K562 (cell line): ENCODE measurements at regions not wholly inside any gene's neighbourhood (a gene's known extent, or its start where the extent isn't known, plus 50 kb on each side); places are given as distances from the start of the nearest gene placed in this dataset.

ENCODE experiments used
- CC2D1A ChIP-seq: fragments of 450-650 bp; IDR thresholded peaks from 2 replicates; pipeline ENCODE4 v1.6.1; 2017; ENCODE audit warnings: mild to moderate bottlenecking
- CTCF ChIP-seq, 3 experiments: IDR thresholded peaks in 2 of 3; conservative IDR thresholded peaks in 1 of 3; 2 replicates each; pipeline ENCODE4 v1.5.1; 2011 to 2012; ENCODE audit warnings: low read length in 3 of 3, mild to moderate bottlenecking in 3 of 3, control low read depth in 2 of 3, improper control_type of control experiment in 1 of 3, inconsistent platforms in 1 of 3, low read depth in 1 of 3, mixed read lengths in 1 of 3, moderate library complexity in 1 of 3; ENCODE audit not compliant: insufficient read depth in 2 of 3
- GATAD2A ChIP-seq: fragments of 450-650 bp; IDR thresholded peaks from 2 replicates; pipeline ENCODE4 v1.6.1; 2017
- POLR2A ChIP-seq: fragments of 450-650 bp; conservative IDR thresholded peaks from 2 replicates; pipeline ENCODE4 v1.6.1; 2016
- SMC3 ChIP-seq: conservative IDR thresholded peaks from 2 replicates; pipeline ENCODE4 v1.6.1; 2011; ENCODE audit warnings: low read depth, low read length, improper control_type of control experiment; ENCODE audit not compliant: insufficient read depth
- SRF ChIP-seq, 2 experiments: fragments of 250-450, 450-650 bp in 1 of 2; sonication (Bioruptor Pico) in 1 of 2; sonication (generic) in 1 of 2; formaldehyde crosslinking; IDR thresholded peaks; 2 replicates each; pipeline versions ENCODE4 v1.5.0 to v1.5.1; 2020 to 2022; ENCODE audit warnings: mild to moderate bottlenecking in 1 of 2, missing genetic modification reagents in 1 of 2
- TAF1 ChIP-seq: IDR thresholded peaks from 2 replicates; pipeline ENCODE4 v1.6.1; 2011; ENCODE audit warnings: mild to moderate bottlenecking, low read length, moderate library complexity; ENCODE audit not compliant: insufficient read depth, control insufficient read depth, severe bottlenecking; ENCODE audit errors: extremely low read depth
- ZFX ChIP-seq: sonication (generic); formaldehyde crosslinking; IDR thresholded peaks from 2 replicates; pipeline ENCODE4 v1.8.0; 2022; ENCODE audit warnings: mild to moderate bottlenecking, missing genetic modification reagents, moderate library complexity

GRCh38 chr11:45079075-45079444 is 67.4 kb upstream of the PRDM11 start:
- TF ChIP-seq SMC3 (no peak), CTCF (IDR thresholded peaks at IDR 0.05 in 2 of 3, conservative IDR thresholded peaks at IDR 0.05 in 1 of 3; ENCODE audit: insufficient read depth in 2 of 3, low read depth in 1 of 3, low read length in 3 of 3) (no peak), GATAD2A (no peak), ZFX (CRISPR knock-in tag) (no peak), TAF1 (no peak), SRF (CRISPR knock-in tag; IDR thresholded peaks at IDR 0.05) (no peak), CC2D1A (no peak), POLR2A (no peak)
